ENCODE measurements at regions not wholly inside any gene's neighbourhood (a gene's known extent, or its start where the extent isn't known, plus 50 kb on each side); places are given as distances from the start of the nearest gene placed in this dataset.

DNA sequence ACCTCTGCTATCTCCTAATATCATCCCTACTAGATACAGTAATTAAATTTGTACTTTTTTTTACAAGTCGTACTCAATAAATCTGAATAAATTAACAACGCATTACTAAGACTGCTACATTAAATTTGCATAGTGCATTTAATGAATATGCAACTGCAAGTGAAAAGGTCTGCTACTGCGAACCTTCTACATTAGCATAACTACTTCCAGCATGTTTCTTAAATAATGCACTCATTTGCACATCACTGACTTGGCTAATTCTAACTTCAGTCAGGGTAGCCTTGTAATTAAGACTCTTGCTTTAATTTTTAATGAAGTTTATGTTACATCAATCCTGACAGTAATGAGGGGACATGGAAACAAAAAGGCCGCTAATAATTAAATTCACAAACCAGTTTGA, 98.9 kb upstream of the FOXB1 start:
- no peaks in the 10 kb centered on the region for H3K9me3 Mint-ChIP-seq (ENCODE audit: insufficient read depth)
- H3K4me2 ChIP-seq (replicated peaks; ENCODE audit: low read depth, low read length, poor library complexity, severe bottlenecking), result no peak overlapping the region
- no peak for DNase-seq
- no peak overlapping the region for H3K27ac ChIP-seq (ENCODE audit: low read length in 2 of 2)
- no peaks in the 10 kb centered on the region for H4K20me1 ChIP-seq (ENCODE audit: control insufficient read depth, insufficient read depth, low read length, poor library complexity, severe bottlenecking)
- no peak for TF ChIP-seq EZH2 (IDR thresholded peaks at IDR 0.05; ENCODE audit: borderline replicate concordance, insufficient read depth, low read depth, low read length, poor library complexity, severe bottlenecking)
- TF ChIP-seq, protein P1, sequence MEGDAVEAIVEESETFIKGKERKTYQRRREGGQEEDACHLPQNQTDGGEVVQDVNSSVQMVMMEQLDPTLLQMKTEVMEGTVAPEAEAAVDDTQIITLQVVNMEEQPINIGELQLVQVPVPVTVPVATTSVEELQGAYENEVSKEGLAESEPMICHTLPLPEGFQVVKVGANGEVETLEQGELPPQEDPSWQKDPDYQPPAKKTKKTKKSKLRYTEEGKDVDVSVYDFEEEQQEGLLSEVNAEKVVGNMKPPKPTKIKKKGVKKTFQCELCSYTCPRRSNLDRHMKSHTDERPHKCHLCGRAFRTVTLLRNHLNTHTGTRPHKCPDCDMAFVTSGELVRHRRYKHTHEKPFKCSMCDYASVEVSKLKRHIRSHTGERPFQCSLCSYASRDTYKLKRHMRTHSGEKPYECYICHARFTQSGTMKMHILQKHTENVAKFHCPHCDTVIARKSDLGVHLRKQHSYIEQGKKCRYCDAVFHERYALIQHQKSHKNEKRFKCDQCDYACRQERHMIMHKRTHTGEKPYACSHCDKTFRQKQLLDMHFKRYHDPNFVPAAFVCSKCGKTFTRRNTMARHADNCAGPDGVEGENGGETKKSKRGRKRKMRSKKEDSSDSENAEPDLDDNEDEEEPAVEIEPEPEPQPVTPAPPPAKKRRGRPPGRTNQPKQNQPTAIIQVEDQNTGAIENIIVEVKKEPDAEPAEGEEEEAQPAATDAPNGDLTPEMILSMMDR (IDR thresholded peaks at IDR 0.05), result no peak
- H3K27me3 ChIP-seq (replicated peaks in 1 of 4; ENCODE audit: control extremely low read depth in 1 of 4, control insufficient read depth in 3 of 4, insufficient read depth in 4 of 4, low read length in 3 of 4), result peaks cover 0 to 13% (median 5%) of the 10 kb centered on the region in 4 experiments
- H3K4me3 ChIP-seq (ENCODE audit: control extremely low read depth in 1 of 5, extremely low read depth in 1 of 5, insufficient read depth in 1 of 5, low read depth in 2 of 5, low read length in 4 of 5), result no peak overlapping the region
- ChIA-PET CTCF (no interaction called here), POLR2A (no interaction called here)
- intact Hi-C loops (cut with micrococcal nuclease), result no loop called here
- WGBS (ENCODE audit: insufficient coverage), result no CpG with 5 or more reads among the region's 4 CpGs
- no peaks in the 10 kb centered on the region for H3K79me2 ChIP-seq (ENCODE audit: control insufficient read depth, insufficient read depth, low read length)
- peaks cover 46% of the 10 kb centered on the region for H3K27me3 Mint-ChIP-seq
- H2AFZ ChIP-seq (ENCODE audit: insufficient read depth, low read depth, low read length, poor library complexity, severe bottlenecking), result no peak overlapping the region
- ATAC-seq (ENCODE audit: low read depth), result no peak
- no peak overlapping the region for H3K4me3 Mint-ChIP-seq
- no peaks in the 10 kb centered on the region for H3K4me1 ChIP-seq (ENCODE audit: control insufficient read depth in 2 of 2, insufficient read depth in 2 of 2, low read length in 2 of 2)
- H3K4me1 Mint-ChIP-seq, result no peaks in the 10 kb centered on the region
- no peak overlapping the region for H3K27ac Mint-ChIP-seq
- H3K9me3 ChIP-seq (ENCODE audit: control extremely low read depth in 1 of 3, control insufficient read depth in 2 of 3, insufficient read depth in 1 of 3, low read length in 2 of 3), result no peaks in the 10 kb centered on the region
- no peaks in the 10 kb centered on the region for H3K36me3 ChIP-seq (replicated peaks in 1 of 2; ENCODE audit: control extremely low read depth in 1 of 2, control insufficient read depth in 1 of 2, extremely low read depth in 1 of 2, insufficient read depth in 2 of 2, low read length in 1 of 2)
- no peak overlapping the region for H3K9ac ChIP-seq (ENCODE audit: low read length)

DNA sequence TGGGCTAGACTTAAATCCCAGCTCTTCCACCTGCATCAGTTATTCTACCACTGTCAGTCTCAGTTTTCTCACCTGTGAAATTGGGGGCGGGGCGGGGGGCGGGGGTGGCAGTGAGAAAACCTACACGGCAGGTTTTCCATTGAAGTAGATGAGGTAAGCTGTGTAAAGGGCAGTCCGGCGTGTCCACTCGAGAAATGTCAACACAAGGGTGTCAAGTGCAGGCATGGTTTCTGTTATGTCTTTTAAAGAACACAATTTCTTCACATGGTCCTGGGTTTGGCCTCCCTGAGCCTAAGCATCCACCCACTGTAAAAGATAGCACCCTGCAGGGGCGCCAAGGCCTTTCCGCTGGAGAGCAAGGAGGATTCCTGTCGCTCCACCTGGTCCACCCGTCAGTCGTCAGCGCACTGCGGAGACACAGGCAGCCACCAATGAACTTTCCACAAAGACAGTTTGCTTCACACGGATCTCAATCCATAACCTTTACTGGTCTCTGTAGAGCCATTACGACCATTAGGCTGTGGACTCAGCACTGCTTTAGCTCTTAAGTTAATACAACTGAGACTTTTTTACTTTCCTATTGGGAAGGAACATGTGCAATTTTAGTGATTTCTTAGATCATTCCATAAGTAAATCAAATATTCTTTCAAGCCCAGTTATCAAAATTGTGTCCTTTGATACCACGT, 99.5 kb upstream of the FOXB1 start:
- H3K27ac ChIP-seq (ENCODE audit: low read length in 2 of 2), result no peak overlapping the region
- no peak overlapping the region for H3K4me3 Mint-ChIP-seq
- no peak overlapping the region for H3K4me2 ChIP-seq (replicated peaks; ENCODE audit: low read depth, low read length, poor library complexity, severe bottlenecking)
- WGBS (ENCODE audit: insufficient coverage), result 62% methylated on average over 12 of the region's 17 CpGs
- H3K4me1 Mint-ChIP-seq, result no peaks in the 10 kb centered on the region
- intact Hi-C loops (cut with micrococcal nuclease), result no loop called here
- TF ChIP-seq, protein P1 (IDR thresholded peaks at IDR 0.05), result no peak
- no peak for TF ChIP-seq EZH2 (IDR thresholded peaks at IDR 0.05; ENCODE audit: borderline replicate concordance, insufficient read depth, low read depth, low read length, poor library complexity, severe bottlenecking)
- H3K9me3 Mint-ChIP-seq (ENCODE audit: insufficient read depth), result no peaks in the 10 kb centered on the region
- ChIA-PET POLR2A (no interaction called here), CTCF (no interaction called here)
- H4K20me1 ChIP-seq (ENCODE audit: control insufficient read depth, insufficient read depth, low read length, poor library complexity, severe bottlenecking), result no peaks in the 10 kb centered on the region
- H2AFZ ChIP-seq (ENCODE audit: insufficient read depth, low read depth, low read length, poor library complexity, severe bottlenecking), result no peak overlapping the region
- no peaks in the 10 kb centered on the region for H3K4me1 ChIP-seq (ENCODE audit: control insufficient read depth in 2 of 2, insufficient read depth in 2 of 2, low read length in 2 of 2)
- no peaks in the 10 kb centered on the region for H3K79me2 ChIP-seq (ENCODE audit: control insufficient read depth, insufficient read depth, low read length)
- H3K36me3 ChIP-seq (replicated peaks in 1 of 2; ENCODE audit: control extremely low read depth in 1 of 2, control insufficient read depth in 1 of 2, extremely low read depth in 1 of 2, insufficient read depth in 2 of 2, low read length in 1 of 2), result no peaks in the 10 kb centered on the region
- ATAC-seq (ENCODE audit: low read depth) (no peak), DNase-seq (no peak)
- H3K27me3 Mint-ChIP-seq, result peaks cover 46% of the 10 kb centered on the region
- H3K27ac Mint-ChIP-seq, result no peak overlapping the region
- H3K27me3 ChIP-seq (replicated peaks in 1 of 4; ENCODE audit: control extremely low read depth in 1 of 4, control insufficient read depth in 3 of 4, insufficient read depth in 4 of 4, low read length in 3 of 4), result peaks cover 0 to 10% (median 5%) of the 10 kb centered on the region in 4 experiments
- H3K9me3 ChIP-seq (ENCODE audit: control extremely low read depth in 1 of 3, control insufficient read depth in 2 of 3, insufficient read depth in 1 of 3, low read length in 2 of 3), result no peaks in the 10 kb centered on the region
- no peak overlapping the region for H3K9ac ChIP-seq (ENCODE audit: low read length)
- H3K4me3 ChIP-seq (ENCODE audit: control extremely low read depth in 1 of 5, extremely low read depth in 1 of 5, insufficient read depth in 1 of 5, low read depth in 2 of 5, low read length in 4 of 5), result no peak overlapping the region
